ENCODE measurements at regions not wholly inside any gene's neighbourhood (a gene's known extent, or its start where the extent isn't known, plus 50 kb on each side); places are given as distances from the start of the nearest gene placed in this dataset.

DNA sequence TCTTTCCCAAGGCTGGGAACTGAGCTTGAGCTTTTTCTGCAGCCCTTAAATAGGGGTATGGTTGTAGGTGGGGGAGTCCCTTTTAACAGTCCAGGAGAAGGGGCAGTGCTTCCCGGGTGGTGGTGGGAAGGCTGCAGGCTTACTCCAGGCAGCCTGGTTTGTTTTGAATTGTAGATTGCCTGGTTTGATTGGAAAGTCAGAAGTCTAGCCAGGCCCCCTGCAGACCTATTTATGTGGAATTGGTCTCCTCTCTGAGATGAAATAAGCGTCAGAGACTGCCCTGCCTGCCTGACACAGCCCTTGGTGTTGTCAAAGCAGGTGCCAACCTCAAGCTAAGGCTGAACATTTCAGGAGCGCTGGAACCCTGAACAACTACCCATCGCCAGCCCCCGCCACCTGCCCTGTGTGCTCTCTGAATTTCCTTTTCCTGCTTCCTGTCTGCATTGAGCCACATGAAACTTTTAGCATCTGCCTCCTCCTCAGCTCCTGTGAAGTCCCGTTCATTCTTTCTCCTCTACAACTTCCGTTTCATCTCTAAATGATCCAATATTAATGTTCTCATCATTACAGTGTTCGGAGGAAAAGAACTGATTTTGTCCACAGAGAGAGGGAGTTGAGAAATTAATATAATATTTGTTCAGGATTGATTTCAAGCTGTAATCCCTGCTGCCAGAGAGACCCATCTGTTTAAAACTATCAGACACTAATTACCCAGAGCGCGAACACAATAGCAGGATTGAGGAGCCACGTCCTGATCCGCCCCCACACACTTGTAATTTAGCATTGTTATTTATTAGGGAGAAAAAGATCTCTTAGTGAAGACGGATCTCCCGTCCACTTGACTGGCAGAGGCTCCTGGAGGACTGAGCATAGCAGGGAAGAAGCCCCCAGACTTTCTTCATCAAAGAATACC is 136.5 kb downstream of the TRIM29 start:
- TF ChIP-seq, protein P1, sequence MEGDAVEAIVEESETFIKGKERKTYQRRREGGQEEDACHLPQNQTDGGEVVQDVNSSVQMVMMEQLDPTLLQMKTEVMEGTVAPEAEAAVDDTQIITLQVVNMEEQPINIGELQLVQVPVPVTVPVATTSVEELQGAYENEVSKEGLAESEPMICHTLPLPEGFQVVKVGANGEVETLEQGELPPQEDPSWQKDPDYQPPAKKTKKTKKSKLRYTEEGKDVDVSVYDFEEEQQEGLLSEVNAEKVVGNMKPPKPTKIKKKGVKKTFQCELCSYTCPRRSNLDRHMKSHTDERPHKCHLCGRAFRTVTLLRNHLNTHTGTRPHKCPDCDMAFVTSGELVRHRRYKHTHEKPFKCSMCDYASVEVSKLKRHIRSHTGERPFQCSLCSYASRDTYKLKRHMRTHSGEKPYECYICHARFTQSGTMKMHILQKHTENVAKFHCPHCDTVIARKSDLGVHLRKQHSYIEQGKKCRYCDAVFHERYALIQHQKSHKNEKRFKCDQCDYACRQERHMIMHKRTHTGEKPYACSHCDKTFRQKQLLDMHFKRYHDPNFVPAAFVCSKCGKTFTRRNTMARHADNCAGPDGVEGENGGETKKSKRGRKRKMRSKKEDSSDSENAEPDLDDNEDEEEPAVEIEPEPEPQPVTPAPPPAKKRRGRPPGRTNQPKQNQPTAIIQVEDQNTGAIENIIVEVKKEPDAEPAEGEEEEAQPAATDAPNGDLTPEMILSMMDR (IDR thresholded peaks at IDR 0.05), result no peak
- TF ChIP-seq POLR2A (IDR thresholded peaks at IDR 0.05; ENCODE audit: low read depth) (no peak), EP300 (IDR thresholded peaks at IDR 0.05) (no peak), POLR2AphosphoS5 (IDR thresholded peaks at IDR 0.05) (no peak)
